WTC11 (cell line): ENCODE measurements at regions not wholly inside any gene's neighbourhood (a gene's known extent, or its start where the extent isn't known, plus 50 kb on each side); places are given as distances from the start of the nearest gene placed in this dataset.

ENCODE experiments used
- ATF2 ChIP-seq: sonication (generic); formaldehyde crosslinking; IDR thresholded peaks from 2 replicates; pipeline ENCODE4 v1.8.1; 2022; ENCODE audit warnings: low read depth, missing genetic modification reagents, borderline replicate concordance
- CREB1 ChIP-seq: sonication (generic); formaldehyde crosslinking; IDR thresholded peaks from 2 replicates; pipeline ENCODE4 v1.8.0; 2023; ENCODE audit warnings: mild to moderate bottlenecking, missing genetic modification reagents
- CREM ChIP-seq: sonication (generic); formaldehyde crosslinking; IDR thresholded peaks from 2 replicates; pipeline ENCODE4 v1.8.1; 2022; ENCODE audit warnings: mild to moderate bottlenecking, missing genetic modification reagents, moderate library complexity
- CTCF ChIP-seq: fragments of 200-600 bp; IDR thresholded peaks from 2 replicates; pipeline ENCODE4 v1.8.0; 2022; ENCODE audit warnings: antibody characterized with exemption
- JUN ChIP-seq: sonication (generic); formaldehyde crosslinking; IDR thresholded peaks from 2 replicates; pipeline ENCODE4 v1.8.0; 2023; ENCODE audit warnings: mild to moderate bottlenecking, missing genetic modification reagents
- MAX ChIP-seq: sonication (generic); formaldehyde crosslinking; IDR thresholded peaks from 2 replicates; pipeline ENCODE4 v1.8.0; 2022; ENCODE audit warnings: mild to moderate bottlenecking, missing genetic modification reagents
- NR1H2 ChIP-seq: sonication (generic); formaldehyde crosslinking; IDR thresholded peaks from 2 replicates; pipeline ENCODE4 v1.9.0; 2021; ENCODE audit warnings: mild to moderate bottlenecking, moderate library complexity, missing genetic modification reagents
- PREB ChIP-seq: sonication (generic); formaldehyde crosslinking; IDR thresholded peaks from 2 replicates; pipeline ENCODE4 v1.8.1; 2022; ENCODE audit warnings: mild to moderate bottlenecking, missing genetic modification reagents, moderate library complexity, borderline replicate concordance
- USF2 ChIP-seq: sonication (generic); formaldehyde crosslinking; IDR thresholded peaks from 2 replicates; pipeline ENCODE4 v1.8.1; 2023; ENCODE audit warnings: mild to moderate bottlenecking, missing genetic modification reagents, moderate library complexity
- ZBTB21 ChIP-seq: sonication (generic); formaldehyde crosslinking; IDR thresholded peaks from 2 replicates; pipeline ENCODE4 v1.8.1; 2023; ENCODE audit warnings: mild to moderate bottlenecking, missing genetic modification reagents, borderline replicate concordance
- ZNF138 ChIP-seq: sonication (generic); formaldehyde crosslinking; conservative IDR thresholded peaks from 2 replicates; pipeline ENCODE4 v1.8.1; 2022; ENCODE audit warnings: mild to moderate bottlenecking, moderate library complexity, missing genetic modification reagents
- TF ChIP-seq, protein P1 (sequence below): sonication (generic); formaldehyde crosslinking; IDR thresholded peaks from 2 replicates; pipeline ENCODE4 v1.8.1; 2022; ENCODE audit warnings: missing genetic modification reagents, borderline replicate concordance

- TF ChIP-seq ATF2 (CRISPR knock-in tag): no peak
- no peak for TF ChIP-seq CTCF
- no peak for TF ChIP-seq CREB1 (CRISPR knock-in tag)
- TF ChIP-seq PREB (CRISPR knock-in tag): no peak
- TF ChIP-seq, protein P1, sequence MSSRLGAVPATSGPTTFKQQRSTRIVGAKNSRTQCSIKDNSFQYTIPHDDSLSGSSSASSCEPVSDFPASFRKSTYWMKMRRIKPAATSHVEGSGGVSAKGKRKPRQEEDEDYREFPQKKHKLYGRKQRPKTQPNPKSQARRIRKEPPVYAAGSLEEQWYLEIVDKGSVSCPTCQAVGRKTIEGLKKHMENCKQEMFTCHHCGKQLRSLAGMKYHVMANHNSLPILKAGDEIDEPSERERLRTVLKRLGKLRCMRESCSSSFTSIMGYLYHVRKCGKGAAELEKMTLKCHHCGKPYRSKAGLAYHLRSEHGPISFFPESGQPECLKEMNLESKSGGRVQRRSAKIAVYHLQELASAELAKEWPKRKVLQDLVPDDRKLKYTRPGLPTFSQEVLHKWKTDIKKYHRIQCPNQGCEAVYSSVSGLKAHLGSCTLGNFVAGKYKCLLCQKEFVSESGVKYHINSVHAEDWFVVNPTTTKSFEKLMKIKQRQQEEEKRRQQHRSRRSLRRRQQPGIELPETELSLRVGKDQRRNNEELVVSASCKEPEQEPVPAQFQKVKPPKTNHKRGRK (CRISPR knock-in tag): no peak
- no peak for TF ChIP-seq ZBTB21 (CRISPR knock-in tag)
- TF ChIP-seq JUN (CRISPR knock-in tag): no peak
- TF ChIP-seq ZNF138 (CRISPR knock-in tag): no peak
- TF ChIP-seq MAX (CRISPR knock-in tag): no peak
- TF ChIP-seq USF2 (CRISPR knock-in tag): no peak
- TF ChIP-seq CREM (CRISPR knock-in tag): no peak
- TF ChIP-seq NR1H2 (CRISPR knock-in tag): no peak
Measured at GRCh38 chr3:118736107-118736506, 298.5 kb downstream of the IGSF11 start.
